ENCODE measurements at regions not wholly inside any gene's neighbourhood (a gene's known extent, or its start where the extent isn't known, plus 50 kb on each side); places are given as distances from the start of the nearest gene placed in this dataset.

DNA sequence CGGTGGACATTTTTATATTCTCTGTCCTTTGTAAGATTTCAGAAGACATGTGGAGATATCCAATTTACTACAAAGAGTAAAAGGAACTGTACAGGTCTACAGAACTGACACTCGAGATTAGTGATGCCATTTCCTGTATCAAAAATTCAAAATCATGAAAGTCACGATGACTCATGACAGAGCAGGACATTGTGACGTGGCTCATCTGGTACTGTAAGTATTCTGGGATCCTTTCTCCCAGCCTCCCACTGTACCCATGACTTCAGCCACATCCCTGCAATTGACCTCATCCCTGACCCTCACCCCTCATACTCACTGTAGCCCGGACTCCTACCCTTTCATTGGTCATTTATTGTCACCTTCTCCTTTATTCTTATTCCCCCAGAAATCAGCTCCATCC lies 736.5 kb downstream of the EPHA4 start:
- no peak for DNase-seq (ENCODE audit: low spot score)
- intact Hi-C loops (cut with DNase I): no loop called here

- no peak for DNase-seq (ENCODE audit: low spot score)
- intact Hi-C loops (cut with DNase I): no loop called here
Observed at GRCh38 chr2:220837226-220837625, 734.9 kb downstream of the EPHA4 start.

DNA sequence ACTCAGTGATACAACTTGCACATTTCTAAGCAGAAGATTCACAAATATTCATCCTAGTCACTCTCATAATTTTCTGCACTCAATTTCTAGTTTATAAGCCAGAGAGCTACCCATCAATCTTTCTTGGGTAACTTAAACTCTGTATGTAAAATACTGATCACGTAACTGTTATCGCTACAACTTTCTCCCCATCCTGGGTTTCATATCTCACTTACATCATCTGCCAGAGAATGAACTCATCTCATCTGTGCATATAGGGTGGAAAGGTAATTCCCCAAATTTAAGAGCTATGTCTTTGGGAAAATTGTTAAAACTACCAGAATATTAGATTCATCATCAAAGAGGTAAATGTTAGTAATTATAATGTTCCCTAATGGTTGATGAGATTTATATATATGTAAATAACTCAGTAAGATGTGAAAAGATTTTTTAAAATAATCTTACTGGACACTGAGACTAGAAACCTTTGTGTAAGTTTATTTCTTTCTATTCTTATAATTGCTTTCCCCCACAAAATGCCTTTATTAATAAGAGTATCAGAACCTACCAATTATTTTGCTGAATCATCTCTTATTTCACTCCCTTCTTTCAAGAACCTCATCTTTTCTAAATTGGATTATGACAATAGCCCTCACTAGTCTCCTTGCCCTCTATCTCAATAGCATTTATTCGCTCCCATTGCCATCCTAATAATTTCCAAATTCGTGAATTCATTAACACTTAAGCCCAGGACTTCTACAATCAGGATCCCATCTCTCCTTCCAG lies 729.0 kb downstream of the EPHA4 start:
- no peak for DNase-seq (ENCODE audit: low spot score)
- intact Hi-C loops (cut with DNase I): no loop called here

DNA sequence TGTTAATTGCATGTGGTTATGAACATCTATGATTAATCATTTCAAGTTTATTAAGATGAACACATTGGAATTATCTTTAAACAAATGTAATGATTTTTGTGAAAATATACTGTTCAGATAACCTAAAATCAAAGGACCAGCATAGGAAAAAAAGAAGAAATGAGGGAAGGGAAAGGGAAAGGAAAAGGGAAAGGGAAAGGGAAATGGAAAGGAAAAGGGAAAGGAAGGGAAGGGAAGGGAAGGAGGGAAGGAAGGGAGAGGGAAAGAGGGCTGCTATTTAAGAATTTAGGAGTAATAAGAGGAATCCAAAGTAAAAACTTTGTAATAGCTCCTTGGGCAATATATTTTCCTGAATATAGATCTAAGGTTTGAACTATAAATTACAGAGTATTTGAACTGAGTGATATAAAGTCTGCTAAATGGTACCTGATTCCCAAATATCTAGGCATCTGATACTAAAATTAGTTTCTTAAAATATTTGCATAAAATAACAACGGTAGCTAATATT lies 726.3 kb downstream of the EPHA4 start:
- DNase-seq (ENCODE audit: low spot score): no peak
- intact Hi-C loops (cut with DNase I): no loop called here

DNA sequence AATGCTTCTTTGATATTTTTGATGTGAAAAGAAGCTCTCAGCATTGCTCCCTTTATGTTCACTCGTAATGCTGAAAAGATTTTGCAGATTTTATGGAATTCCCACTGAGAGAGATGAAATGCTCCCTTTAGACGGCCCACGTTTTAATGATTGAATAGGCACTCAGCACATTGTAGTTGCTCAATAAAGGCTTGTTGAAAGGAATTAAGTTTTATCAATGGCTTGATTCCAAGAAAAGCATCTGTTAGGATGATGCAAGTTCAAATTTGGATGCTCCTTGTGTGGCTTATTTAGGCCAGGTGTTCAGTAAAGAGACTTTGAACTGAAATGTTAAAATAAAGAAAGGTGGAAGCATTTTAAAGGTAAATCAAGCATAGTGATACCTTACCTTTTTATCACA lies 725.1 kb downstream of the EPHA4 start:
- intact Hi-C loops (cut with DNase I): no loop called here

GRCh38 chr2:220847589-220847988 lies 724.5 kb downstream of the EPHA4 start:
- intact Hi-C loops (cut with DNase I): no loop called here
- DNase-seq (ENCODE audit: low spot score): no peak

More for the DNA sequence above, 725.1 kb downstream of the EPHA4 start:
- no peak for DNase-seq (ENCODE audit: low spot score)

DNA sequence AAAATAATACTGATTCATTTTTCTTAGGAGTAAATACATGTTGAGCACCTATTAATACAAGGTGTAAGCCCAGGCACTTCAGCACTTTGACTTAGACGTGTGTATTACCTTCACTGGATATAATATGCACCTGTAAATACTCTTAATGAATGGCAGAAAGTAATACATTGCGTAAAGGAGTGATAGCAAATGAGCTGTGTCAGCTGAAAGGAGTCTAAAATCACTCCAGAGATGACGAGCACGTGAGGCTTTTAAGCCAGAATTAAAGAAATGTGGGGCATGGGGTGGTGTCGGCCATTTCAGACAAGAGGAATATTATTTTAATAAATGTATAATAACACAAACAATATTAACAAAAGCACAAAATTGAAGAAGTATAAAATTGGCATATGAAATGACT lies 722.7 kb downstream of the EPHA4 start:
- DNase-seq (ENCODE audit: low spot score): no peak
- intact Hi-C loops (cut with DNase I): no loop called here

- intact Hi-C loops (cut with DNase I): no loop called here
- DNase-seq (ENCODE audit: low spot score): no peak
Observed at GRCh38 chr2:220850116-220850515, 722.0 kb downstream of the EPHA4 start.

DNA sequence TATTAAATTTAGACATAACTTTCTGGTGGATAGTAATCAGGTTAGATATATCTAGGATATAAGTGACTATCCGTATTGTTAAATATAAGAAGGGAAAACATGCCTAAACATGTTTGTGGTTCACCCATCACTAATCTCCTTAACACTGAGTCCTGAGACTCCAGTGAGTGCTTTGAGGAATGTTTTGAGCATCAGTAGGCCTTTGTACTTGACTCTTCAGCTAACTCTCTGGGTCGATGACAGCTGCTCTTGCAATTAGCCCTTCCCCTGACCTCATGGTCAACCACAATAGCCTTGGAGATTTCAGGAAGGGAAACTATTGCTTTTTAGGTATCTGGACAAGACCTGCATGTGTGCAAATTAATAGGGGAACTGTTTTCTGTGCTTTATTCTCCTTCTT lies 716.8 kb downstream of the EPHA4 start:
- DNase-seq (ENCODE audit: low spot score): no peak
- intact Hi-C loops (cut with DNase I): no loop called here

- DNase-seq (ENCODE audit: low spot score): no peak
- intact Hi-C loops (cut with DNase I): no loop called here
Observed at GRCh38 chr2:220856486-220856885, 715.6 kb downstream of the EPHA4 start.

GRCh38 chr2:220857368-220857767 lies 714.7 kb downstream of the EPHA4 start:
- no peak for DNase-seq (ENCODE audit: low spot score)
- intact Hi-C loops (cut with DNase I): no loop called here

DNA sequence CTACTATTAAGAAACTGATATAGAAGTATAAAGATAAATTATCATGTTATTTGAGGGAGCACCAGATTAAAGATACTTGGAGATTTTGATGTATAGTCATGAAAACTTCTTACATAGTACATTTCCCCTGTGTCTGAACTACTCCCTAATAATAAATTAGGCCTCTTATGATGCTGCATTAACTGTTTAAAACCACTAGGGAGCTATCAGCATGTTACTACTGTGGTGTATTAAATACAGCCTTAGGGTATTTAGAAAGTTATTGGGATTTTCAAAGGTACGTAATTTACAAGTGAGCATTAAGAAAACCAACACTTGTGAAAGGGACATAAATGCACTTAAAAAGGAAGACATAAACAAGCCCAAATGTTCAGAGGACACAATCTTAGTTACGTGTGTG lies 714.0 kb downstream of the EPHA4 start:
- intact Hi-C loops (cut with DNase I): no loop called here
- no peak for DNase-seq (ENCODE audit: low spot score)

DNA sequence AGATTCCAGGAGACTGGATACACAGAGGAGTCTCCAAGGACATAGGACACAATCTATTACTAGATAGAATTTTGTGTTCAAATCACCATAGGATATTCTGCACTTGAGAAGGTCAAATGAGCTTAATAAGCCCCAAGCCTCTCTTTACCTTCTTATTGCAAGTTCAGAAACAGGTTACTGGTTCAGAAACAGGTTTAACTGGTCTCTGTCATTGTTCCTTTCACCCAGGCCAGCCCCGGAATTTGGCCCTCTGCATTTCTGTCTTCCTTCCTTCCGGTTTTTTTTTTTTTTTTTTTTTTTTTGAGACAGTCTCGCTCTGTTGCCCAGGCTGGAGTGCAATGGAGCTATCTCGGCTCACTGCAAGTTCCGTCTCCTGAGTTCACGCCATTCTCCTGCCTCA lies 700.2 kb downstream of the EPHA4 start:
- no peak for DNase-seq (ENCODE audit: low spot score)
- intact Hi-C loops (cut with DNase I): no loop called here

GRCh38 chr2:220876080-220876824 lies 695.9 kb downstream of the EPHA4 start:
- DNase-seq (ENCODE audit: low spot score): no peak
- intact Hi-C loops (cut with DNase I): no loop called here

GRCh38 chr2:220877491-220877890 lies 694.6 kb downstream of the EPHA4 start:
- intact Hi-C loops (cut with DNase I): no loop called here
- no peak for DNase-seq (ENCODE audit: low spot score)

- intact Hi-C loops (cut with DNase I): no loop called here
- DNase-seq (ENCODE audit: low spot score): no peak
Observed at GRCh38 chr2:220877897-220878296, 694.2 kb downstream of the EPHA4 start.

- intact Hi-C loops (cut with DNase I): no loop called here
- no peak for DNase-seq (ENCODE audit: low spot score)
Observed at GRCh38 chr2:220880623-220881596, 691.2 kb downstream of the EPHA4 start.

DNA sequence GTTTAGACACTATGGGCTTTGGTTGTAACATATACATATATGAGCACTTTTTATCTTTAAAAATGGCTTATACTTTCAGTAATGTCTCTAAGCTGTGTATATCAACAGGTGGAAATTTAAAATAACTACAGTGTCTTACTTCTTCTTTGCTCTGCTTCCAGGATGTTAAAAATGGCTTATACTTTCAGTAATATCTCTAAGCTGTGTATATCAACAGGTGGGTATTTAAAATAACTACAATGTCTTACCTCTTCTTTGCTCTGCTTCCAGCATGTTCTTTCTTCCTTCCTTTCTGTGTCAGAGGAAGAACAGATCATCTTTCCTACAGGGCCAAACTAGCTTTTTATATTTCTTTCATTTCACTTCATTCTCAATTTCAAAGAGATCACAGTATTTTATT lies 689.6 kb downstream of the EPHA4 start:
- intact Hi-C loops (cut with DNase I): no loop called here
- no peak for DNase-seq (ENCODE audit: low spot score)

GRCh38 chr2:220885593-220885992 lies 686.5 kb downstream of the EPHA4 start:
- no peak for DNase-seq (ENCODE audit: low spot score)
- intact Hi-C loops (cut with DNase I): no loop called here

GRCh38 chr2:220887271-220887870 lies 684.7 kb downstream of the EPHA4 start:
- DNase-seq (ENCODE audit: low spot score): no peak
- intact Hi-C loops (cut with DNase I): no loop called here

Measured in cardiac septum (tissue), 1 donor.